ENCODE measurements at regions not wholly inside any gene's neighbourhood (a gene's known extent, or its start where the extent isn't known, plus 50 kb on each side); places are given as distances from the start of the nearest gene placed in this dataset.
A peak's percentile ranks its signal among the peaks of the same experiment; 100 is the strongest.

DNA sequence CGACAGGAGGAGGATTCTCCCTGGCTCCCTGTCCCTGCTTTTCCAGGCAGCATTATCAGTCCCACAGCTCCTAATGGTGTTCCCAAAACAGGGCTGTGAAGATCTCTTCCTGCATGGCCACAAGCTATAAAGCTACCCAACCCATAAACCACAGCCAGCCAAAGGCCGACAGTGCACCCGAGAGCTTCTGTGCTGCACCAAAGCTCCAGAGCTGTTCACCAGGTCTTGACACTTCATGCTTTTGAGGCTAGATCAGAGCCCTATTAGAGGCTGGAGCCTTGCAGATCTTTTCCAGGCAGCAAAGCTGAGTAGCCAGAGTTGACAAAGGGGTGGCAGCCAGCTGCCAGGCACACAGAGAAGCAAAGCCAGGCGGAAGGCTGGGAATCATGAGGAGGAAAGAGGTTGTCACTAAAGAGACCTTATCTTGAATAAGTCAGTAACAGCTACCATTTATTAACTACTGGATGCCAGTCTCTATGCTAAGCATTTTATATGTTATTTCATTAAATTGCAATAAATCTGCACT, 180.4 kb downstream of the KATNAL1 start:
- DNase-seq (ENCODE audit: low spot score), result no peak

GRCh38 chr13:30125422-30126073, 181.8 kb downstream of the KATNAL1 start:
- peak; percentile 48 for DNase-seq (ENCODE audit: low spot score)

- no peak for DNase-seq (ENCODE audit: low spot score)
These were observed 183.1 kb downstream of the KATNAL1 start for GRCh38 chr13:30124131-30124768.

DNA sequence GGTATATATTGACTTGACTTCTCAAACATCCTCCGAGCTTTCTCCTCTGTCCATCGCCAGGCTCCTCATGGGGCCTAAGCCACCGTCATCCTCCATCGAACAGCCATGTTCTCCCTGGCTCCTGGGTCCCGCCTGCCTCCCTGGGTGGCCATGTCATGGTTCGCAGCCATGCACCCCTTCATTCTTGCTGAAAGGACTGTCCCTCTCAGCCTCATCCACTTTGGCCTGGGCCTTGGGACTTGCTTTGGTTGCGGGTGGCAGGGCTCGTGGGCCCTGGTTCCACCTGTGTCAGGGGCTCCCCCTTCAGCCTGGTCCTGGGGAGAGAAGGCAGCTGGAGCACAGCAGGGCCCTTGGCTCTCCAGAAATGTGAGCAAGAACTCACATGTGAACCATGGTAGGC, 183.8 kb downstream of the KATNAL1 start:
- no peak for DNase-seq (ENCODE audit: low spot score)

GRCh38 chr13:30121666-30122065, 185.7 kb downstream of the KATNAL1 start:
- DNase-seq (ENCODE audit: low spot score), result no peak

DNA sequence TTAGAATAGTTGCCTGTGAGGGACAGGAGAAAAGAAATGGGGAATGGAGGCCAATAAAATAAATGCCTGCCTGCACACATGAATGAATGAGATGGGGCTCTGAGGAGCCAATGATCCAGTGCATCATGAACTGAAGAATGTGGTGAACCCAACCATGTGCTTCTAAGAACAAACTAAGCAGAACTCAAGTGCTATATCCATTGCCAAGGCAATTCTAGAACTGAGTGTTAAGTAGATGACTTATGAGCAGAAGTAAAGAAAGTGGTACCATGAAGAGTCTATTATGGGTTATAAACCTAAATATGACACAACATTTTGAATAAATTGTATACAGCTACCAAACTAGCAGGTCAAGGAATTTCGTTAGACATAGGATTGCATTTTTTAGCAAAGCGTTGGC, 186.1 kb downstream of the KATNAL1 start:
- no peak for DNase-seq (ENCODE audit: low spot score)

- no peak for DNase-seq (ENCODE audit: low spot score)
These were observed 187.1 kb downstream of the KATNAL1 start for GRCh38 chr13:30120133-30120822.

- DNase-seq (ENCODE audit: low spot score), result no peak
These were observed 187.9 kb downstream of the KATNAL1 start for GRCh38 chr13:30119476-30119875.

- no peak for DNase-seq (ENCODE audit: low spot score)
These were observed 191.0 kb downstream of the KATNAL1 start for GRCh38 chr13:30116379-30116778.

DNA sequence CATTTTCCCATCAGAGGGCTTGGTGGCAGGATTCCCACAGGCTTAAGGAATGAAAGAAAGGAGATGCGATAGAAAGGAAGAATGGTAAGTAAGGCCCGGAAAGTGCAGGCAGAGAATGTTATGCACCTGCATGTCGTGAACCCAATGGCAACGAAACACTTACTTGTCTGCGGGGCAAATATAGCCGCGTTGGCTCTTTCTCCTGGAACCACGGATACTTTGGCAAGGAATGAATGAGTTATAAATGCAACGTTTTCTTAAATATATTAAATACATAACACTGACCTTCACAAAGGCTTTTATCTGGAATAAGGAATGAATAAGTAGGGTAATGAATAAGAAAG, 192.1 kb downstream of the KATNAL1 start:
- DNase-seq (ENCODE audit: low spot score), result no peak

DNA sequence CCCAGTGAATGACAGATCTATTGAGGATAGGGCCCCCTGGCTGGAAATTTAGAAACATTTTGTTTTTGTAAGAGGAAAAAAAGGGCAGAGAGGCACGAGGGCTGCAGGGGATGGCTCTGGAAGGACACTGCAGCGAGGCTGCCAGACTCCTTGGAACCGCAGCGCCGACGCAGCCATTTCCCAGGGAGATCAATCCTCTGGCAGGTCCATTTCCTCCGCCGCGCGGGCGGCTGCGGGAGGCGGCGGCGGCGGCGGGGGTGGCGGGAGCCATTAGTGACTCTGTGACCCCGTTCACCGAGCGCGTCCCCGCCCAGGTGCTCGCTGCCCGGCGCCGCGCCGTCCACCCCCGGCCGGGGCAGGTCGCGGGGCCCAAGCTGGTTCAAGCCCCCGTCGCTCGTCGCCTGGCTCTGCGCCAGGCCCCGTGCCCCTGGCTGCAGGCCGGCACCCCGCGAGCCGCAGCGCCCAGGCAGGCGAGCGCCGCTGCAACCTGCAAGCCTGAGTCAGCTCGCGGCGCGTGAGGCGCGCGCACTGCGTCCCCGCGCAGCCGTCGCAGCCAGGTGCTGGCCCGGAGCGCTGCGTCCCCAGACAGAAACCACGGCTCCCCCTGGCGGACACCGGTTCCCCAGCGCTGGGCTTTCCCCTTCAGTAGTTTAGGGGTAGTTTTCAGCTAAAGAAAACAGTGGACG, 192.6 kb downstream of the KATNAL1 start:
- DNase-seq (ENCODE audit: low spot score), result peak; percentile 99

DNA sequence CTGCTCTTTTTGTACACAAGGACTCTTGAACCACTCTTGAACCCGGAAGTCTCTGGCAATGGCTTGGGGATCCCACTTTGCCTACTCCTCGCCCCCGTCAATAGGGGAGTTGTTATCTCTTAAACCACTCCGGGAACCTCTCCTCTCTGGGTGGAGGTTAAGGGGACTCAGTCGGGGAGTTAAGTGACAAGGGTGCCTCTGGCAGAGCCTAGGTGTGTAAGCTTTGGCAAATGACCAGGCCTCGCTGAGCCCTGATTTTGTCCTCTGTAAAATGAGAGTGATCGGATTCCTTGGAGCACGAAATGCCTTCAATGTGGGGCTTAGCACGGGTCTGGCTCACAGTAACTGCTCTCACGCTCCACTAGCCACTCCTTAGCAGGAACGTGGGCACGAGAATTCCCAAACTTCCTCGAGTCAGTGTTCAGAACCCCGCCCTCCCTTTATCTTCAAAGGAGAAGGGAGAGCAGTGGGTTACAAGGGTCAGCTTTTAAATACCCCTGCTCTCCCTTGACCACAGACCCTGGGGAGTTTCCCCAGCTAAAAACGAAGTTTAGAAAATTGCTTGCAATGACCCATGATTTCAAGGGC, 193.3 kb downstream of the KATNAL1 start:
- DNase-seq (ENCODE audit: low spot score), result peak; percentile 53

DNA sequence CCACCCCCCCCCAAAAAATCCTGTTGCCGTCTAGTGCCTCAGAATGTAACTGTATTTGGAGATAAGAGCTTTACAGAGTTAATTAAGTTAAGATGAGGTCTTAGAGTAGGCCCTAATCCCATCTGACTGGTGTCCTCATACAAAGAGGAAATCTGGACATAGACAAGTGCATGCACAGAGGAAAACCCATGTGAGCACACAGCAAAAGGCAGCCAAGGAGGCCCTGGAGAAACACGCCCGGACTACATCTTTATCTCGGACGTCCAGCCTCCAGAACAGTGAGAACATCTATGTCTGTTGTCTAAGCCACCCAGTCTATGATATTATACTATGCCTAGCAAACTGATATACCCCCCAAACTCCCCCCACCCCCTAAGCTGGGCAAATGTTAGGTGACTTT, 193.8 kb downstream of the KATNAL1 start:
- no peak for DNase-seq (ENCODE audit: low spot score)

DNA sequence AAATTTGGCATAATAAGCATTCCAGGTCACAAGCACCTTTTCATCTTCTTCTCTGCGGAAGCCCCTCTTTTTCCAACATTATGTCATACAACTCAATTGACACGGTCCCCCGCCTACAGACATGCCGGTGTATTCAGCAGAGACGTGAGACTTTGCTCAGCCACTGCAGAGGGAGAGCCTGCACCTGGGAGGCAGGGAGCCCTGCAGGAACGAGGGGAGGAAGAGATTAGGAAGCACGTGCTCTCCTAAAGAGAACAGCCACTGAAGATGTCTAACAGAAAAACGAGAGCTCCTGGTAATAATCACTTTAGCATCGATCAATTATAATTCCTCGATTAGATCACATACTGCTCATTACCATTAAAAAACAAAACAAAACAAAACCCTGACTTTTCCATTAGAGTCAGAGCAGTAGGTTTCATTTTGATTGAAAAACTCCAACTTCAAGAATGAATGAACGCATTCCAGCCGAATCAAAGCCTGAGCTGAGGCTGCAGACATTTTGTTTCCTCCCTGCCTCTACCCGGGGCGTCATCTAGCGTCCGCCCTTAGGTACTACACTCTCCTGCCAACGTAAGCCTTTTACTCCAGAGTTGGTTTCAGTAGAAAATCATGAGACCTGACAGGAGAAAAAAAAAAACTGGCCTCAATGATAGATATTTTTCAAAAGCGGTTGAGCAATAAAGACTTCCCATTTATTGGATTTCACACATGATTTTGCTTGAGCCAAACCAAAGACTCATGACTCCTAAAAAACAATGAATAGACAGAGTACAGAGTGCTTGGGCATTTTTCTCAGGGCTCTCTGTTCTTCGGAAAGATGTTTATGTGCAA, 194.5 kb downstream of the KATNAL1 start:
- peak; percentile 95 for DNase-seq (ENCODE audit: low spot score)

DNA sequence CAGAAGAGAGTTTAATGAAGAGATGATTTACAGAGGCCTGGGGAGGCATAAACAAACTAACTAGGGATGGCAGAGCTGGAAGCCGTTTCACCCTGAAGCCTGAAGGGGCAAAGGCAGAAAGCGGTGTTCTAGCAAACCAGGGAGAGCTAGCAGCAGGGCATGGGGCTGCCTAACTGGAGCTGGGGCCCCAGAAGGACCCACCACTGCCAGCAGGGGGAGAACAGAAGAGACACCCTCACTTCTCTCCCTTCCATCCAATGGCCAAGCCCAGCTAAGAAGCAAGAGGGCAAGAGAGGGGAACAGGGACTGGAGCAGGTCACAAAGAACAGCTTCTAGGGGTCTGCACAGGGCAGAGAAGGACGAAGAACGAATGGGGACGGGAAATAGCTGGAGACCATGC, 195.5 kb downstream of the KATNAL1 start:
- peak; percentile 38 for DNase-seq (ENCODE audit: low spot score)

DNA sequence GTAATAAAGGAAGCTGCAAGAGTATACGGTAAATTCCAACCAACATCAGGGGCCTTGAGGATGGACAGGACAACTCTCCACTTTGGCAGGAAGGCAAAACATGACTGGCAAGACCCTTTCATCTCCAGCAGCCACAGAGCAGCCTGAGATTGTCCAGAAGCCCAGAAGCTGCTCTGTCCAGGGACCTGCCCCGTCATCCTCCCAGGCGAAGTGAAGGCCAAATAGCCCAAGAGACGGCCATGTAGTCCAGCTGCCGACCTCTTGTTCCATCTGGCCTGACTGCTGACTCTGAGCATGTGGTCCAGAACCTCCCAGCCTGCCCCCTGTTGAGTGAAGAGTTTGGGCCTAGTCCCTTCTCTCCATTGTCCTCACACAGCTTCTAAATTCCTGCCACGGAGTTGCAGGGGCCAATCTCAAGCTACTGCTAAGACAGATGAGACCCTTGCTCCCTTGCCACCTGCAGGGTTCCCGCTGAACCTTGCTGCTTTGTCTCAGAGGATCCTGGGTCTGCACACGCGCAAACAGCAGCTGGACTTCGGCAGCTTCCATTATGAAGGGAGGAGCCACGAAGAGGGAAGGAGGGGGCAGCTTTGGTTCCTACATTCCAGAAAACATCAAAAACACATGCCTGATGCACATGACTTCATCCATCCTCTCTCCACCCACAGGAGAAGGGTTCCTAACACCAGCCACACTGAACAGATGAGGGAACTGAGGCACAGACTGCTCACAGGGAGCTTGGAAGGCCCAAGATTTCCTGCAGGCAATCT, 196.9 kb downstream of the KATNAL1 start:
- DNase-seq (ENCODE audit: low spot score), result no peak

GRCh38 chr13:30109471-30110135, 197.7 kb downstream of the KATNAL1 start:
- no peak for DNase-seq (ENCODE audit: low spot score)

- DNase-seq (ENCODE audit: low spot score), result peak; percentile 96
These were observed 198.5 kb downstream of the KATNAL1 start for GRCh38 chr13:30108913-30109237.

DNA sequence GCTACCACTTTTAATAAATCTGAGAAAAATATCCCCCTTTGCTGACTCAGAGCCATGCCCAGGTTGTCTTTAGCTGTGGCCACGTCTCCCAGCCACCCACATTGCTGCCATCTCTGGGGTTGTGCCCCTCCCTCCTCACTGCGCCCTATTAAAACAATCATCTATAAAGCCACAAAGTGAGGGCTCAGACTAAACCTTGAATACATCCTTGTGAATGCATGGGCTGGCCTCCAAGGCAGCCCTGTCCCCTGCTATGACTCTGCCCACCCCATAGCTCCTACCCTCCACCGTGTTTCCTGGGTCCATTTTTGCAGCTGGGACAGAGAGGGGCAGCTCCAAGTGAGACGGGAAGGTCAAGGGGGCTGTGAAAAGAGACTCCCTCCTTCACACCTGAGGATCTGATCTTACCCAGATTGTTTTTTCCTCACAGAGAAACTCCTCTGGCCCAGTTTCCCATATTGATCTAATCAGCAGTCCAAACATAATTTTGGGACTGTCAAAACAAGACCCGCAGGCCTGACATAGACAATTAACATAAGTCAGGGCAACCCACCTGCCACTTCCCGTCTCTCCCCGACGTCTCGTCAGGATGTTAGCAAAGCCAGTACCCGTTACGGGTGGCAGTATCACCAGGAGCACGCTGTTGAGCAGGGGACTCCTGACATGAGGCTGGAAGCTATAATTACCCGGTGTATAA, 199.0 kb downstream of the KATNAL1 start:
- DNase-seq (ENCODE audit: low spot score), result peak; percentile 56
